ENCODE measurements at regions not wholly inside any gene's neighbourhood (a gene's known extent, or its start where the extent isn't known, plus 50 kb on each side); places are given as distances from the start of the nearest gene placed in this dataset.

DNA sequence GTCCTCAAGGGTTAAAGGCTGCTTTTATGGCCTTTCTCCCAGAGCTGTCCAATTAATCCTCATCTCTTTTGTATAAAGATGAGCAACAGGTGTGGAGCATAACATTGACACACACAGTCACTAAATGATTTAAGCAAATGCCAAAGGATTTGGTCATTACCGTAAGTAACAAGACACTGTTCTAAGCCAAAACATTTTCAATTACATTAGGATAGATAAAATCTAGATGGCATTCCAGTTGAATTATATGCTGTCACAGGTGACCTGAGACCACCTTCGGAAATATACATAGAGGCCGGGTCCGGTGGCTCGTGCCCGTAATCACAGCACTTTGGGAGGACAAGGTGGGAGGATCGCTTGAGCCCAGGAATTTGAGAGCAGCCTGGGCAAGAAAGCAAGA lies 105.3 kb upstream of the UBE3A start:
- TF ChIP-seq, protein P1, sequence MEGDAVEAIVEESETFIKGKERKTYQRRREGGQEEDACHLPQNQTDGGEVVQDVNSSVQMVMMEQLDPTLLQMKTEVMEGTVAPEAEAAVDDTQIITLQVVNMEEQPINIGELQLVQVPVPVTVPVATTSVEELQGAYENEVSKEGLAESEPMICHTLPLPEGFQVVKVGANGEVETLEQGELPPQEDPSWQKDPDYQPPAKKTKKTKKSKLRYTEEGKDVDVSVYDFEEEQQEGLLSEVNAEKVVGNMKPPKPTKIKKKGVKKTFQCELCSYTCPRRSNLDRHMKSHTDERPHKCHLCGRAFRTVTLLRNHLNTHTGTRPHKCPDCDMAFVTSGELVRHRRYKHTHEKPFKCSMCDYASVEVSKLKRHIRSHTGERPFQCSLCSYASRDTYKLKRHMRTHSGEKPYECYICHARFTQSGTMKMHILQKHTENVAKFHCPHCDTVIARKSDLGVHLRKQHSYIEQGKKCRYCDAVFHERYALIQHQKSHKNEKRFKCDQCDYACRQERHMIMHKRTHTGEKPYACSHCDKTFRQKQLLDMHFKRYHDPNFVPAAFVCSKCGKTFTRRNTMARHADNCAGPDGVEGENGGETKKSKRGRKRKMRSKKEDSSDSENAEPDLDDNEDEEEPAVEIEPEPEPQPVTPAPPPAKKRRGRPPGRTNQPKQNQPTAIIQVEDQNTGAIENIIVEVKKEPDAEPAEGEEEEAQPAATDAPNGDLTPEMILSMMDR (conservative IDR thresholded peaks at IDR 0.05; ENCODE audit: low read length): no peak
- no peak for TF ChIP-seq EZH2phosphoT487 (IDR thresholded peaks at IDR 0.05; ENCODE audit: borderline replicate concordance)

Measured in Loucy (cell line).